ENCODE measurements at regions not wholly inside any gene's neighbourhood (a gene's known extent, or its start where the extent isn't known, plus 50 kb on each side); places are given as distances from the start of the nearest gene placed in this dataset.

DNA sequence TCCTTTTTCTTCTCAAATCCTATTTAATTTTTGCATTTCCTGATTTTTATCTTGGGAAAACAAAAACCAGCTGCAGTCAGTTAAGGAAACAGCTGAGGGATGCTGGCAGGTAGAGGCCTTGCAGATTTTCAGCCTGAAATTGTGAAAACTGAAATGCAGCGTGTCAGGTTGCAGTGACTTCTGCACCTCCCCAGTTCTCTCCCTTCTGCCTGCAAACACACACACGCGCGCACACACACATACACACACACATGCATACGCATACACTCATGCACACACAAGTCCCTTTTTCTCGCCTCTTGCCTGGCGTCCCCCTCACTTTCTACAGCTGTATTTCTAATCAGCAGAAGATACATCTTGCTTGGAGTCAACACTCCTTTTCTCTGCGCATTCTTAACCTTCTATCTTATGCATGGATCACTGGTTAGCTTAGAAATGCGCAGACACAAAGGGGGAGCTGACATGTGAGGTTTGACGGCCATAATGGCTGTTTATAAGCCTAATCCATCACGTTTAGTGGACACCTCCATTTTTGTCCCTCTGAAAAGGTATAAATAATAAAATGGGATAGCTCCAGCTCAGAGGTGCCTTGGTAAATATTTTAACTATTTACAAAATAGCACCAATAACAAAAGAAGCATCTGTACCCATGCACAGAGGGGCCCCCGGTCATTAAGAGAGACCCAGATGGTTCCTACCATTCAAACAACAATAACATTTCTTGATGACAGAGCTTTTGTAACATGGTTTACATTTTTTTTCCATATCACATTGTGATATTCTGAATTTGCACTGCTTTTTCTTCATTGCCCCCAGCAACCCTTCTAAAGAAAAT is 392.1 kb upstream of the SALL1 start:
- Histone ChIP-seq H3K4me3 (ENCODE audit: low read length in 2 of 2) (no peak overlapping the region), H3K9me3 (ENCODE audit: control insufficient read depth in 1 of 2, low read length in 2 of 2) (no peaks in the 10 kb centered on the region), H3K27me3 (ENCODE audit: insufficient read depth, low read length) (no peaks in the 10 kb centered on the region), H3K4me1 (ENCODE audit: insufficient read depth, low read length) (no peaks in the 10 kb centered on the region), H3K27ac (ENCODE audit: low read depth, low read length) (no peak overlapping the region), H3K36me3 (ENCODE audit: insufficient read depth, low read length) (no peaks in the 10 kb centered on the region)
- no peaks in the 10 kb centered on the region for H3K36me3 Mint-ChIP-seq
- H3K27ac Mint-ChIP-seq, result no peak overlapping the region
- intact Hi-C loops (cut with micrococcal nuclease), result no loop called here
- no peaks in the 10 kb centered on the region for H3K4me1 Mint-ChIP-seq
- no peak for DNase-seq
- ChIA-PET POLR2A (ENCODE audit: partially characterized antibody) (no interaction called here), CTCF (ENCODE audit: partially characterized antibody) (no interaction called here)
- no peak overlapping the region for H3K4me3 Mint-ChIP-seq
- peaks cover 0 to 19% (median 3%) of the 10 kb centered on the region in 8 donors for H3K9me3 Mint-ChIP-seq
- H3K27me3 Mint-ChIP-seq, result no peaks in the 10 kb centered on the region

DNA sequence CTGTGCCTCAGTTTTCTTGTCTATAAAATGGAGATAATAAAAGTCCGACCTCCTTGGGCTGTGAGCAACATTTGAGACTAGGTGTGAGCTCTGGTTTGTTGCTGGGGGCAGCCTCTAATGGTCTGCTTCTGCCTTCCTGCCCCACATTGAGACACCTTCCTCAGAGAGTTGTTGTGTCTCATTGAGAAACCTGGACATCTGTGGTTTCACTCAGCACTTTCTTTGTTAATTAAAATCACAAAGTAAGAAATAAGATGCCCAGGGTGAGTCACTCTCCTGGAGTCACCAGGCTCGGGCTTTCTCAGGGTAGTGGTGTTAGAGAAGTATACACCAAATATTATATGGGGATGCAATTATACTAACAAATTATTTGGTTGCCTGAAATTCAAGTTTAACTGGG is 389.2 kb upstream of the SALL1 start:
- POLR2A ChIA-PET (ENCODE audit: partially characterized antibody), result no interaction called here
- H3K27ac Mint-ChIP-seq, result no peak overlapping the region

DNA sequence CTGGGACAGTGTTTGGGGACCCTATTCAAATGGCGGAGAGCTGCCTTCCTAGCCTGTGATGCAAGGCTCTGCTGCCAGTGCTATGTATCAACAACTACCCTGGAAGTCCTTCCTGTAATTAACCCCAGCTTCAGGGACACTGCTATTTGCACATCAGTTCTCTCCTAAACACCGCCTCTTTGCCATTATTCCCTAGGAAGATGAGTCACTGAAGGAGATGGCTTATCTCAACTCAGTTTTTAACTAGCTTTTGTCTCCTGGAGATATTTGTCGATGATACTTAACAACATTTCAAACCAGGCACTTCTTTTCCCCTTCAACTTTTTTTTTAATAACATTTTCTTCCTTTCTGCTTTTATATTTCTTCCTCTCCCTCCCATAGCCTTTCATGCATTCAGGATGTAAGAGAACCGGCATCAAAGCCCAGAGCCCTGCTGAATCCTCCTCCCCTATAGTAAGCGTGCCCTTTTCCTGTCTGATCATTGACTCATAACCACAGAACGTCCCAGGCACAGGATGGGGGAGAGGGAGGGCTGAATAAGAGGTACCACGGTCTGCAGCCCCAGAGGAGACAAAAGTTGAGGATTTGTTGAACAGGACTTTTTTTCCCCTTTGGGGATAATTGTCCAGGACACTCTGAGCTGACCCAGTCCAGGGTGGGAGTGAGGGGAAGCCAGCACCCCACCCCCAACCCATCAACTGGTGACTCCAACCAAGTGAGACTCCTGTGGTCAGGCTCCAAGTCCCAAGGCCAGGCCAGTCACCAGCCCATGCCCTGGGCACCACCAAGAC is 387.8 kb upstream of the SALL1 start:
- ChIA-PET POLR2A (ENCODE audit: partially characterized antibody) (no interaction called here), CTCF (ENCODE audit: partially characterized antibody) (no interaction called here)
- no peaks in the 10 kb centered on the region for H3K27me3 ChIP-seq (ENCODE audit: insufficient read depth, low read length)
- intact Hi-C loops (cut with micrococcal nuclease), result no loop called here
- H3K36me3 Mint-ChIP-seq, result no peaks in the 10 kb centered on the region
- H3K27ac Mint-ChIP-seq, result no peak overlapping the region
- H3K4me1 ChIP-seq (ENCODE audit: insufficient read depth, low read length), result no peaks in the 10 kb centered on the region
- no peaks in the 10 kb centered on the region for H3K36me3 ChIP-seq (ENCODE audit: insufficient read depth, low read length)
- H3K4me3 Mint-ChIP-seq, result no peak overlapping the region
- H3K4me3 ChIP-seq (ENCODE audit: low read length in 2 of 2), result no peak overlapping the region
- no peaks in the 10 kb centered on the region for H3K9me3 ChIP-seq (ENCODE audit: control insufficient read depth in 1 of 2, low read length in 2 of 2)
- no peak overlapping the region for H3K27ac ChIP-seq (ENCODE audit: low read depth, low read length)
- no peaks in the 10 kb centered on the region for H3K4me1 Mint-ChIP-seq
- H3K9me3 Mint-ChIP-seq, result peaks cover 0 to 32% (median 4%) of the 10 kb centered on the region in 8 donors
- DNase-seq, result no peak
- H3K27me3 Mint-ChIP-seq, result no peaks in the 10 kb centered on the region

More for the DNA sequence above, 389.2 kb upstream of the SALL1 start:
- H3K4me1 Mint-ChIP-seq, result no peaks in the 10 kb centered on the region
- intact Hi-C loops (cut with micrococcal nuclease), result no loop called here
- Histone ChIP-seq H3K4me3 (ENCODE audit: low read length in 2 of 2) (no peak overlapping the region), H3K9me3 (ENCODE audit: control insufficient read depth in 1 of 2, low read length in 2 of 2) (no peaks in the 10 kb centered on the region), H3K27ac (ENCODE audit: low read depth, low read length) (no peak overlapping the region), H3K4me1 (ENCODE audit: insufficient read depth, low read length) (no peaks in the 10 kb centered on the region), H3K36me3 (ENCODE audit: insufficient read depth, low read length) (no peaks in the 10 kb centered on the region), H3K27me3 (ENCODE audit: insufficient read depth, low read length) (no peaks in the 10 kb centered on the region)
- H3K9me3 Mint-ChIP-seq, result peaks cover 0 to 27% (median 4%) of the 10 kb centered on the region in 8 donors
- H3K36me3 Mint-ChIP-seq, result no peaks in the 10 kb centered on the region
- CTCF ChIA-PET (ENCODE audit: partially characterized antibody), result no interaction called here
- no peaks in the 10 kb centered on the region for H3K27me3 Mint-ChIP-seq
- DNase-seq, result no peak
- H3K4me3 Mint-ChIP-seq, result no peak overlapping the region

DNA sequence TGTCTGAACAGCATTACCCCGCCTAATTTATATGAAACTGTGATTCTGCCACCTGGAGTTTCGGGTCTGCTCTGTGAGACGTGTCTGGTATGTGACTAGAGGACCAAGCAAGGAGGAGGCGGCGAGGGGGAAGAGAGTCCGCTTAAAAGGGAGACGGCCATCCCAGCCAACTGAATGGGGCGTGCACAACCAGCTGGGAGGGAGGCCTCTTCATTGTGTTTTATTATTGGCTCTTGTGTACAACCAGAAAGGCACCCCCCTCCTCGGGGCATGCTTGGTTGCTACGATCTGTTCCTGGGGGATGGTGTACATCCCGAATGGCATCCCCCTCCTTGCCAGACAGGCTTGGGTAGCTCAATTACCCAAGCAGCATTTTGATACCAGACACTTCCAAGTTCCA is 384.5 kb upstream of the SALL1 start:
- H3K27me3 Mint-ChIP-seq, result no peaks in the 10 kb centered on the region
- intact Hi-C loops (cut with micrococcal nuclease), result no loop called here
- no peak overlapping the region for H3K27ac ChIP-seq (ENCODE audit: low read depth, low read length)

DNA sequence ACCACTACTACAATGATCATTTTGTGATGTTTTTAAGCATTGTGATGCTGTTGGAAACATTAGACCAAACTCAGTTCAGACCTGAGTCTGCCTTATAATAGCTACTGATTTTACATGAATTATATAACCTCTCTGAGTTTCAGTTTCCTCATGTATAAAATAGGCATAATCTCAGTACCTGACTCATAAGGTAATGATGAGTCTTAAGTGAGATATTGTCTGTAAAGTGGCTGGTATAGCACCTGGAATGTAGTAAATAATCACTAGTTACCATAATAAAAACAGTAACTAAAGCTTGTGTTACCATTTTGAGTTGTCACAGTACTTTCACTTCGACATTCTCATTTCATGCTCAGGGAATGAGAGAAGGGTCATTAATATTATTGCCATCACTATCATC is 381.5 kb upstream of the SALL1 start:
- Histone ChIP-seq H3K27ac (ENCODE audit: low read depth, low read length) (no peak overlapping the region), H3K4me1 (ENCODE audit: insufficient read depth, low read length) (no peaks in the 10 kb centered on the region), H3K9me3 (ENCODE audit: control insufficient read depth in 1 of 2, low read length in 2 of 2) (no peaks in the 10 kb centered on the region), H3K4me3 (ENCODE audit: low read length in 2 of 2) (no peak overlapping the region), H3K36me3 (ENCODE audit: insufficient read depth, low read length) (no peaks in the 10 kb centered on the region), H3K27me3 (ENCODE audit: insufficient read depth, low read length) (no peaks in the 10 kb centered on the region)
- intact Hi-C loops (cut with micrococcal nuclease), result no loop called here
- Mint-ChIP-seq H3K9me3 (peaks cover 5 to 35% (median 6%) of the 10 kb centered on the region in 8 donors), H3K36me3 (no peaks in the 10 kb centered on the region), H3K27ac (no peak overlapping the region), H3K4me3 (no peak overlapping the region), H3K27me3 (no peaks in the 10 kb centered on the region), H3K4me1 (peaks cover 0 to 1% (median 0%) of the 10 kb centered on the region in 4 donors)
- ChIA-PET POLR2A (ENCODE audit: partially characterized antibody) (no interaction called here), CTCF (ENCODE audit: partially characterized antibody) (no interaction called here)
- no peak for DNase-seq

More for the DNA sequence above, 384.5 kb upstream of the SALL1 start:
- H3K9me3 ChIP-seq (ENCODE audit: control insufficient read depth in 1 of 2, low read length in 2 of 2), result no peaks in the 10 kb centered on the region
- Mint-ChIP-seq H3K27ac (no peak overlapping the region), H3K4me3 (no peak overlapping the region), H3K4me1 (peaks cover 0 to 1% (median 0%) of the 10 kb centered on the region in 4 donors), H3K36me3 (no peaks in the 10 kb centered on the region), H3K9me3 (peaks cover 2 to 26% (median 4%) of the 10 kb centered on the region in 8 donors)
- CTCF ChIA-PET (ENCODE audit: partially characterized antibody), result no interaction called here
- no peaks in the 10 kb centered on the region for H3K27me3 ChIP-seq (ENCODE audit: insufficient read depth, low read length)
- H3K4me3 ChIP-seq (ENCODE audit: low read length in 2 of 2), result no peak overlapping the region
- POLR2A ChIA-PET (ENCODE audit: partially characterized antibody), result no interaction called here
- no peaks in the 10 kb centered on the region for H3K4me1 ChIP-seq (ENCODE audit: insufficient read depth, low read length)
- no peaks in the 10 kb centered on the region for H3K36me3 ChIP-seq (ENCODE audit: insufficient read depth, low read length)
- no peak for DNase-seq

DNA sequence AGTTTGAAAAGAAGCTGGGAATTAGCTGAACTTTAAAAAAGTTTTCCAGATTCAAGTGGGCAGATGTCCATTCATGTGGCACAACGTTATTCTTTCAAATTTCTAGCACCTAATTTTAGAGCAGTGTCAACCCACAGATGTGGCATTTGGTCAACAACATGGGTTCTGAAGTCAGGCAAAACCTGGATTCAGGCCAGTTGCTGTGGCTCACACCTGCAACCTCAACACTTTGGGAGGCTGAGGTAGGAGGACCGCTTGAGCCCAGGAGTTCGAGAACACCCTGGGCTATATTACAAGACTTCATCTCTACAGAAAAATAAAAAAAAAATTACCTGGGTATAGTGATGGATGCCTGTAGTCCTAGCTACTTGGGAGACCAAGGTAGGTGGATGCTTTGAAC is 380.2 kb upstream of the SALL1 start:
- Mint-ChIP-seq H3K9me3 (peaks cover 4 to 38% (median 8%) of the 10 kb centered on the region in 8 donors), H3K27ac (no peak overlapping the region), H3K27me3 (no peaks in the 10 kb centered on the region), H3K36me3 (no peaks in the 10 kb centered on the region), H3K4me1 (peaks cover 0 to 1% (median 0%) of the 10 kb centered on the region in 4 donors), H3K4me3 (no peak overlapping the region)
- no peaks in the 10 kb centered on the region for H3K9me3 ChIP-seq (ENCODE audit: control insufficient read depth in 1 of 2, low read length in 2 of 2)
- no peaks in the 10 kb centered on the region for H3K36me3 ChIP-seq (ENCODE audit: insufficient read depth, low read length)
- no peaks in the 10 kb centered on the region for H3K4me1 ChIP-seq (ENCODE audit: insufficient read depth, low read length)
- no peak overlapping the region for H3K4me3 ChIP-seq (ENCODE audit: low read length in 2 of 2)
- ChIA-PET CTCF (ENCODE audit: partially characterized antibody) (no interaction called here), POLR2A (ENCODE audit: partially characterized antibody) (no interaction called here)
- H3K27ac ChIP-seq (ENCODE audit: low read depth, low read length), result no peak overlapping the region
- intact Hi-C loops (cut with micrococcal nuclease), result no loop called here
- H3K27me3 ChIP-seq (ENCODE audit: insufficient read depth, low read length), result no peaks in the 10 kb centered on the region
- DNase-seq, result no peak

DNA sequence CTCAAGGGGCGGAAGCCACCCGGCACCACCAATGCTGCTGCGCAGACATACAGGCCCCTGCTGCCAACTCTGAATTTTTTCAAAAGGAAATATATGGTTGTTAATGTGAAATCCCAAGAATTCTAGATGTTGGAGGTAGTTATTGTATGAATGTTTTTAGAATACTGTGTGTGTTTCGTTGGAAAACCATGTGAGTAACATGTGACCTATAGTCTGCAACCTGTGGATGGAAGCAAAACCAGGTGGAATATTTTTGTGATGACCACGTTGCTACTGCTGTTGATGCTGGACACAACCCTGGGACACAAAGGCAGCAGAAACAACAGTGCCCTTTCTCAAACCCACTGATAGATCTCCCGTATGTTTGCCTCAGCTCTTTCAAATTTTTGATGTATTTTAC is 376.3 kb upstream of the SALL1 start:
- H3K4me3 ChIP-seq (ENCODE audit: low read length in 2 of 2), result no peak overlapping the region
- H3K27ac ChIP-seq (ENCODE audit: low read depth, low read length), result no peak overlapping the region
- no peaks in the 10 kb centered on the region for H3K36me3 ChIP-seq (ENCODE audit: insufficient read depth, low read length)
- no peaks in the 10 kb centered on the region for H3K36me3 Mint-ChIP-seq
- no peak overlapping the region for H3K27ac Mint-ChIP-seq
- intact Hi-C loops (cut with micrococcal nuclease), result no loop called here
- no peaks in the 10 kb centered on the region for H3K27me3 ChIP-seq (ENCODE audit: insufficient read depth, low read length)
- H3K9me3 ChIP-seq (ENCODE audit: control insufficient read depth in 1 of 2, low read length in 2 of 2), result no peaks in the 10 kb centered on the region
- H3K9me3 Mint-ChIP-seq, result peaks cover 6 to 33% (median 12%) of the 10 kb centered on the region in 8 donors
- no peaks in the 10 kb centered on the region for H3K4me1 ChIP-seq (ENCODE audit: insufficient read depth, low read length)
- no peaks in the 10 kb centered on the region for H3K27me3 Mint-ChIP-seq
- H3K4me3 Mint-ChIP-seq, result no peak overlapping the region
- ChIA-PET CTCF (ENCODE audit: partially characterized antibody) (no interaction called here), POLR2A (ENCODE audit: partially characterized antibody) (no interaction called here)
- H3K4me1 Mint-ChIP-seq, result no peaks in the 10 kb centered on the region
- no peak for DNase-seq

Data from CD4-positive, alpha-beta memory T cell (primary cell).